NCI-H187 treated with DMSO at 0.1 percent for 48 hours (cell line): ENCODE measurements at regions not wholly inside any gene's neighbourhood (a gene's known extent, or its start where the extent isn't known, plus 50 kb on each side); places are given as distances from the start of the nearest gene placed in this dataset.
"Not testable (repeated sequence)": the region's sequence is repeated elsewhere in the genome, so short reads cannot be mapped to it uniquely, and the experiment has no call there.

Experiments
- DNase-seq: peaks from one replicate; lab custom pipeline; 2025; lab: John Stamatoyannopoulos, UW

GRCh38 chr11:36790526-36790925 is 192.5 kb upstream of the RAG2 start:
- DNase-seq: no peak

GRCh38 chr11:36783808-36784207 is 185.8 kb upstream of the RAG2 start:
- DNase-seq: no peak

- no peak for DNase-seq
Observed at GRCh38 chr11:36779791-36780190, 181.8 kb upstream of the RAG2 start.

- DNase-seq: no peak
Observed at GRCh38 chr11:36777311-36777710, 179.3 kb upstream of the RAG2 start.

GRCh38 chr11:36775756-36776155 is 177.7 kb upstream of the RAG2 start:
- DNase-seq: no peak

- DNase-seq: no peak
Observed at GRCh38 chr11:36775130-36775529, 177.1 kb upstream of the RAG2 start.

GRCh38 chr11:36774603-36775002 is 176.6 kb upstream of the RAG2 start:
- DNase-seq: no peak

GRCh38 chr11:36763187-36763586 is 165.2 kb upstream of the RAG2 start:
- no peak for DNase-seq

- no peak for DNase-seq
Observed at GRCh38 chr11:36757075-36757474, 159.0 kb upstream of the RAG2 start.

- DNase-seq: no peak
Observed at GRCh38 chr11:36753960-36754359, 155.9 kb upstream of the RAG2 start.

- DNase-seq: no peak
Observed at GRCh38 chr11:36751996-36752395, 154.0 kb upstream of the RAG2 start.

- no peak for DNase-seq
Observed at GRCh38 chr11:36751335-36751781, 153.3 kb upstream of the RAG2 start.

- DNase-seq: no peak
Observed at GRCh38 chr11:36750349-36750748, 152.3 kb upstream of the RAG2 start.

GRCh38 chr11:36748836-36749235 is 150.8 kb upstream of the RAG2 start:
- DNase-seq: no peak

GRCh38 chr11:36746886-36747710 is 149.1 kb upstream of the RAG2 start:
- DNase-seq: peak; percentile 93

GRCh38 chr11:36744375-36745168 is 146.5 kb upstream of the RAG2 start:
- DNase-seq: no peak

- no peak for DNase-seq
Observed at GRCh38 chr11:36743039-36743438, 145.0 kb upstream of the RAG2 start.

- DNase-seq: no peak
Observed at GRCh38 chr11:36741515-36741914, 143.5 kb upstream of the RAG2 start.

- no peak for DNase-seq
Observed at GRCh38 chr11:36738292-36738861, 140.3 kb upstream of the RAG2 start.

GRCh38 chr11:36736103-36736502 is 138.1 kb upstream of the RAG2 start:
- DNase-seq: no peak

- not testable (repeated sequence) for DNase-seq
Observed at GRCh38 chr11:36733721-36734120, 135.7 kb upstream of the RAG2 start.

- no peak for DNase-seq
Observed at GRCh38 chr11:36730761-36731160, 132.7 kb upstream of the RAG2 start.

- no peak for DNase-seq
Observed at GRCh38 chr11:36729825-36730224, 131.8 kb upstream of the RAG2 start.
